Left lung (tissue), 4 donors: ENCODE measurements at regions not wholly inside any gene's neighbourhood (a gene's known extent, or its start where the extent isn't known, plus 50 kb on each side); places are given as distances from the start of the nearest gene placed in this dataset.
"Not testable (repeated sequence)": the region's sequence is repeated elsewhere in the genome, so short reads cannot be mapped to it uniquely, and the experiment has no call there.

ENCODE experiments used
- ATAC-seq: fragments of 200-7000 bp; cut with Tn5 transposase; one replicate; pipeline ENCODE4 v1.9.1; 2020; ENCODE audit warnings: moderate library complexity
- DNase-seq, 4 donors: peaks; one replicate each; pipeline ENCODE4 v3.0.0-alpha.2; 2013 to 2020
- H3K27ac ChIP-seq, 2 donors: fragments of 200-600 bp; sonication (generic) in 1 of 2; one replicate each; pipeline versions ENCODE4 v1.5.0 to v1.8.0; 2020 to 2021
- H3K27me3 ChIP-seq, 2 donors: fragments of 200-600 bp; sonication (generic) in 1 of 2; one replicate each; pipeline versions ENCODE4 v1.5.0 to v1.8.0; 2020 to 2021
- H3K36me3 ChIP-seq, 2 donors: fragments of 200-600 bp; sonication (generic) in 1 of 2; one replicate each; pipeline versions ENCODE4 v1.5.0 to v1.8.0; 2020 to 2021
- H3K4me1 ChIP-seq, 2 donors: fragments of 200-600 bp; one replicate each; pipeline ENCODE4 v1.8.0; 2021
- H3K4me3 ChIP-seq, 2 donors: fragments of 200-600 bp; sonication (generic) in 1 of 2; one replicate each; pipeline versions ENCODE4 v1.5.0 to v1.8.0; 2020 to 2021; ENCODE audit warnings: mild to moderate bottlenecking in 1 of 2
- H3K9me3 ChIP-seq, 2 donors: fragments of 200-600 bp; sonication (generic) in 1 of 2; one replicate each; pipeline versions ENCODE4 v1.5.0 to v1.8.0; 2020 to 2021
- intact Hi-C, 2 donors: fragments of 100-400 bp; cut with DNase I; formaldehyde crosslinking; loops; one replicate each; pipeline versions ENCODE4 v1.11.2 to v1.14.2; 2022
- TF ChIP-seq, protein P1 (sequence below), 2 donors: fragments of 200-600 bp; sonication (generic) in 1 of 2; IDR thresholded peaks; one replicate each; pipeline versions ENCODE4 v1.5.0 to v1.8.0; 2021; ENCODE audit warnings: antibody characterized with exemption in 2 of 2
- donor health status: DM: no; HTN: yes; CAD: no.
- donor health status: DM: no; HTN: no; CAD: no.

DNA sequence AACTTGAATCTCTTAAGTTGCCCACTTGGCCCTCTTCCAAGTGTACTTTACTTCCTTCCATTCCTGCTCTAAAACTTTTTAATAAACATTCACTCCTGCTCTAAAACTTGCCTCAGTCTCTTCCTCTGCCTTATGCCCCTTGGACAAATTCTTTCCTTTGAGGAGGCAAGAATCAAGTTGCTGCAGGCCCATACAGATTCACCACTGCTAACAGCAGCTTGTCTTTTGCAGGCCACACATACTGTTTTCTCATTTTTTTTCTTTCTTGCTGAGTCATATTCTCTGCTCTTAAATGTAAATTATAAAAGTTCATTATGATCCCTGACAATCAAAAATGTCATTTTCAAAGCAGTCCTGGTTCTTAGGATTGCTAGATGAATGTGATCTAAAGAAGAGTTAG lies 1820.8 kb upstream of the FLRT2 start:
- ATAC-seq = no peak

DNA sequence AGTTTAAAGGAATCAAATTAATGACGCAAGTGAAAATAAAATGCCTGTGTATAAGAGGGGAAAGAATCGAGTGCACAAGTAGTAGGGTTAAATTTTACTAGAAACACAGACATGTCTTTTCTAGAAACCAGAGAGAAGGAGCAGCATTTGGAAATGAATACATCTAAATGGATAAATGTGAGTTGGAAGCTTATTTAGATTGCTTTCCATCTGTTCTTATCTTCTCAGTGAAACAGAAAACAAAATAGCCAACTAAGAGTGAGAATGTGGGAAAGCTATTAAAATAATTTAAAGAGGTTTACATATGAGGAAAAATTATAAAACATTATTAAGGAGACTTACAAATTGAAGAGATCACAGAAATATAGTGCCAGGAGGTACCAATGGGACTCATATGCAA lies 1818.9 kb upstream of the FLRT2 start:
- Histone ChIP-seq H3K36me3 (no peaks in the 10 kb centered on the region), H3K4me3 (no peak overlapping the region), H3K9me3 (peaks cover 0 to 3% of the 10 kb centered on the region in 2 donors), H3K4me1 (no peaks in the 10 kb centered on the region), H3K27me3 (no peaks in the 10 kb centered on the region), H3K27ac (no peak overlapping the region)
- TF ChIP-seq, protein P1, sequence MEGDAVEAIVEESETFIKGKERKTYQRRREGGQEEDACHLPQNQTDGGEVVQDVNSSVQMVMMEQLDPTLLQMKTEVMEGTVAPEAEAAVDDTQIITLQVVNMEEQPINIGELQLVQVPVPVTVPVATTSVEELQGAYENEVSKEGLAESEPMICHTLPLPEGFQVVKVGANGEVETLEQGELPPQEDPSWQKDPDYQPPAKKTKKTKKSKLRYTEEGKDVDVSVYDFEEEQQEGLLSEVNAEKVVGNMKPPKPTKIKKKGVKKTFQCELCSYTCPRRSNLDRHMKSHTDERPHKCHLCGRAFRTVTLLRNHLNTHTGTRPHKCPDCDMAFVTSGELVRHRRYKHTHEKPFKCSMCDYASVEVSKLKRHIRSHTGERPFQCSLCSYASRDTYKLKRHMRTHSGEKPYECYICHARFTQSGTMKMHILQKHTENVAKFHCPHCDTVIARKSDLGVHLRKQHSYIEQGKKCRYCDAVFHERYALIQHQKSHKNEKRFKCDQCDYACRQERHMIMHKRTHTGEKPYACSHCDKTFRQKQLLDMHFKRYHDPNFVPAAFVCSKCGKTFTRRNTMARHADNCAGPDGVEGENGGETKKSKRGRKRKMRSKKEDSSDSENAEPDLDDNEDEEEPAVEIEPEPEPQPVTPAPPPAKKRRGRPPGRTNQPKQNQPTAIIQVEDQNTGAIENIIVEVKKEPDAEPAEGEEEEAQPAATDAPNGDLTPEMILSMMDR (IDR thresholded peaks at IDR 0.05) = no peak
- ATAC-seq = no peak
- intact Hi-C loops = no loop called here
- DNase-seq = no peak

More for the DNA sequence above, 1820.8 kb upstream of the FLRT2 start:
- Histone ChIP-seq H3K9me3 (peaks cover 0 to 3% of the 10 kb centered on the region in 2 donors), H3K4me1 (no peaks in the 10 kb centered on the region), H3K27me3 (no peaks in the 10 kb centered on the region), H3K36me3 (no peaks in the 10 kb centered on the region), H3K27ac (no peak overlapping the region), H3K4me3 (no peak overlapping the region)
- TF ChIP-seq, protein P1 (IDR thresholded peaks at IDR 0.05) = no peak
- intact Hi-C loops = no loop called here
- DNase-seq = no peak

DNA sequence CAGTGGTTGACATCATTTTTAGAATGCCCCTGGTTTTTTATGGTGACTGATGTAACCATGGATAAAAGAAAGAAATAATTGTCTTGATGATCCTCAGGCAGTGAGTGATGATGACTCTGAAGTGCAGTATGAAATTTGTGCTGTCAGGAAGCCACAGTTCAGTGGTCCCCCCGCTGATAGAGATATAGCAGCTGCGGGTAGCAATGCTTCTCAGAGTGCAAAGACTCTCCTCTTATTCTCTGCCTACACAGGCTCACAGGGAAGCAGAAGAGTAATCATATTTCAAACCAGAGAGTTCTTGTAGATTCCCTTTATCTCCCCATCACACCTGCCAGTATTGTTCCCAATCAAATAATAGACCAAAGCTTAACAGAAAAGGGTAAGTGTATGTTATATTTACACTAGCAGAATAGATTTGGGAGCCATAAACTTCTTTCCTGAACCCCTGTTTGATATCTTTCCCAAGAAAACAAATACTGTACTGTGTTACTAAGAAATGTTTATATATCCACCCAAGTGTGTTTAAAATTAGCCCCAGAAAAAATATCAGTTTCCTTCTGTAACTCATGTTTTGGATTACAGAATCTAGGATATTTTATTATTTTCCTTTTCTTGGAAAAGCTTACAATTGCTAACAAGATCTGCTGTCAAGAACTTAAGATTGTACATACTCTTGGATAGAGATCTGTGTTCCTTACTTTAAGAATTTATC lies 1817.4 kb upstream of the FLRT2 start:
- H3K4me1 ChIP-seq = no peaks in the 10 kb centered on the region
- no peaks in the 10 kb centered on the region for H3K36me3 ChIP-seq
- ATAC-seq = no peak
- peaks cover 0 to 3% of the 10 kb centered on the region in 2 donors for H3K9me3 ChIP-seq
- intact Hi-C loops = no loop called here
- no peak overlapping the region for H3K4me3 ChIP-seq
- no peak overlapping the region for H3K27ac ChIP-seq
- H3K27me3 ChIP-seq = no peaks in the 10 kb centered on the region
- no peak for DNase-seq
- TF ChIP-seq, protein P1 (IDR thresholded peaks at IDR 0.05) = no peak

DNA sequence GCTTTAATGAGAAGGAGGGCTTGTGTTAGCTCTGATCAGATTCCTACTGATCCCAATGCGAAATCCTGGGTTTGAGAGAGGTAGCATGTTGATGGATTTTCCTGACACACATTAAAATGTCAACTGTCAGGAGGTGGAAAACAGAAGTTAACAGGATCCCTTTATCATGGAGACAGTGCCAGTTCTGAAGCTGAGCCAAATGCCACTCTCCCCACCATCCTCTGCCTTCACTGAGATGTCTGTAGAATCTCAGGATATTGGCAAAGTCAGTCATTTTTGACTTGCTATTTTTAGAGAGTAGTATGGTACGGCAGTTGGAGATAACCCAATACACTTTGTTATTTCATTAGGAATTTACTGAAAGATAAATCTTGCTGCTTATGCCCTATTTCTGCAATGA lies 1816.2 kb upstream of the FLRT2 start:
- H3K27me3 ChIP-seq = no peaks in the 10 kb centered on the region
- no peak overlapping the region for H3K4me3 ChIP-seq
- no peaks in the 10 kb centered on the region for H3K36me3 ChIP-seq
- peaks cover 0 to 3% of the 10 kb centered on the region in 2 donors for H3K9me3 ChIP-seq
- TF ChIP-seq, protein P1 (IDR thresholded peaks at IDR 0.05) = no peak
- no peak for ATAC-seq
- H3K27ac ChIP-seq = no peak overlapping the region
- H3K4me1 ChIP-seq = no peaks in the 10 kb centered on the region
- DNase-seq = no peak
- intact Hi-C loops = no loop called here

DNA sequence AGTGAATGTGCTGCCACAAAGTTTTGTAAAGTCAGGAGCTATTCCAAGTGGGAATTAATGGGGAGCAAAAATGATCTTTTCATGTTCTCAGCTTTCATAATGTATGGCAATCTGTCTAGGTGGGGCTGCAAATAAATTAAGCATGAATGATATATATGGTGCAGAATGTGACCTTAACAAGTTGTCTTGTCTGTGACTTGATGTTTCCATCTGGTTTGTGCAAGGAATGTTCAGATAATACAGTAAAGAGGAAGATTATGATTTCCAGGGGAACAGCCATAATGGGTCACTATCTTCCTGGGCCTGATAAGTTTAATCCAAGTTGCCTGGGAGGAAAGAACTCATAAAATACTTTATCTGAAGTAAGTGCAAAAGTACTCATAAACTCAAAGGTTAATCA lies 1815.8 kb upstream of the FLRT2 start:
- intact Hi-C loops = no loop called here
- ATAC-seq = no peak

DNA sequence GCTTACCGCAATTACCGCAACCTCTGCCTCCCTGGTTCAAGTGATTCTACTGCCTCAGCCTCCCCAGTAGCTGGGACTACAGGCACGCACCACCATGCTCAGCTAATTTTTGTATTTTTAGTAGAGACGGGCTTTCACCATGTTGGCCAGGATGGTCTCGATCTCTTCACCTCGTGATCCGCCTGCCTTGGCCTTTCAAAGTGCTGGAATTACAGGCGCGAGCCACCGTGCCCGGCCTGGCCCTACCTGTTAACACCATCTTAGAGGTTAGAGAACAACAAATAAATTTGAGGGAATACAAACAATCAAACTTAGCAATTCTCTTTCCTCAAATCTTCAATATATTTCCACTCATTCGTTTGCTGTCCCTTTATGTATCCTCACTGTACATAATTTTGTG lies 1810.5 kb upstream of the FLRT2 start:
- H3K9me3 ChIP-seq, H3K36me3 ChIP-seq, H3K4me1 ChIP-seq, H3K4me3 ChIP-seq, intact Hi-C loops, H3K27me3 ChIP-seq, ATAC-seq, H3K27ac ChIP-seq, DNase-seq: not testable (repeated sequence)

More for the DNA sequence above, 1815.8 kb upstream of the FLRT2 start:
- Histone ChIP-seq H3K27me3 (no peaks in the 10 kb centered on the region), H3K4me1 (no peaks in the 10 kb centered on the region), H3K36me3 (no peaks in the 10 kb centered on the region), H3K4me3 (no peak overlapping the region), H3K27ac (no peak overlapping the region), H3K9me3 (peaks cover 0 to 3% of the 10 kb centered on the region in 2 donors)
- DNase-seq = no peak
- TF ChIP-seq, protein P1 (IDR thresholded peaks at IDR 0.05) = no peak
